ENCODE measurements at regions not wholly inside any gene's neighbourhood (a gene's known extent, or its start where the extent isn't known, plus 50 kb on each side); places are given as distances from the start of the nearest gene placed in this dataset.

GRCh38 chr16:86963600-86964575 lies 353.3 kb downstream of the C16orf95 start:
- Mint-ChIP-seq H3K27ac (no peak overlapping the region), H3K36me3 (no peaks in the 10 kb centered on the region), H3K9me3 (no peaks in the 10 kb centered on the region)
- no peak for ATAC-seq
- DNase-seq (ENCODE audit: low spot score in 2 of 2), result no peak

DNA sequence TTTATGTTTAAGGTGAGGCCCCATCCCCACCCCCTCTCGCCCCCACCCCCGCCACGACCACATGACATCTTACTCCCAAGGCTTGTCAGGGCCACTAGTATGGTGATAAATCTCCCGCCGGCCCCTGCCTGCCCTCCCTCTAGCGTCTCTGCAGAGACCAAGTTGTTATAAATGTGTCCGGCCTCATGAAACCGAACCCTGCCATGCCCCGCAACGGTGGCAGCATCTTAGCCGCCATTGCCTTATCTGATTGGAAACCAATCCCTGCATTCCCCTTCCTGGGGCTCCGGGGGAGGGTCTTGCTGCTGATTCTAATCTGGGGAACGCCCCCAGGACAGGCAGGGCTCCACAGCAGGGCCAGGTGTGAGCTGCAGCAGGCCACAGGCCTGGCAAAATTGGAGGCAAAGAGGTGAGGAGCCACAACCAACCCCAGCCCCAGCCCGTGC lies 352.4 kb downstream of the C16orf95 start:
- Mint-ChIP-seq H3K9me3 (no peaks in the 10 kb centered on the region), H3K36me3 (no peaks in the 10 kb centered on the region), H3K27ac (no peak overlapping the region)
- DNase-seq (ENCODE audit: low spot score in 2 of 2) (no peak), ATAC-seq (no peak)

DNA sequence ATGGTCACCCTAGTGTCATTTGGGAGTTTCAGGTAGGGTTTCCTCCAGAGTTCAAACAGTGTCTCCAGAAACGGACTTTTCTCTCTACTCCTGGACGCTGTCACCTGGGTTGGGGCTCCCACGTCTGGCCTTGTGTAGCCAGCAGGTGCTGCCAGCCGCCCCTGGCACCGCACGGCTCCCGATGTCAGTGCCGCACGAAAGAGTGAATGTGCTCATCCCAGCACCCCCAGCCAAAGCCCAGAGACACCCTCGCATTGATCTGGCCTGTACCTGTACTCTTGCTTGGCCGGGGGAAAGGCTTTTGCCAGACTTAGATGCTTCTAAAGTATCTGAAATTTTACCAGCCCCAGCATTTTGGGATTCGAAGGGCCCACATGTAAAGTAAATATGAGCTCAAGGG lies 351.9 kb downstream of the C16orf95 start:
- Mint-ChIP-seq H3K9me3 (no peaks in the 10 kb centered on the region), H3K27ac (no peak overlapping the region), H3K36me3 (no peaks in the 10 kb centered on the region)
- DNase-seq (ENCODE audit: low spot score in 2 of 2), result no peak
- no peak for ATAC-seq

DNA sequence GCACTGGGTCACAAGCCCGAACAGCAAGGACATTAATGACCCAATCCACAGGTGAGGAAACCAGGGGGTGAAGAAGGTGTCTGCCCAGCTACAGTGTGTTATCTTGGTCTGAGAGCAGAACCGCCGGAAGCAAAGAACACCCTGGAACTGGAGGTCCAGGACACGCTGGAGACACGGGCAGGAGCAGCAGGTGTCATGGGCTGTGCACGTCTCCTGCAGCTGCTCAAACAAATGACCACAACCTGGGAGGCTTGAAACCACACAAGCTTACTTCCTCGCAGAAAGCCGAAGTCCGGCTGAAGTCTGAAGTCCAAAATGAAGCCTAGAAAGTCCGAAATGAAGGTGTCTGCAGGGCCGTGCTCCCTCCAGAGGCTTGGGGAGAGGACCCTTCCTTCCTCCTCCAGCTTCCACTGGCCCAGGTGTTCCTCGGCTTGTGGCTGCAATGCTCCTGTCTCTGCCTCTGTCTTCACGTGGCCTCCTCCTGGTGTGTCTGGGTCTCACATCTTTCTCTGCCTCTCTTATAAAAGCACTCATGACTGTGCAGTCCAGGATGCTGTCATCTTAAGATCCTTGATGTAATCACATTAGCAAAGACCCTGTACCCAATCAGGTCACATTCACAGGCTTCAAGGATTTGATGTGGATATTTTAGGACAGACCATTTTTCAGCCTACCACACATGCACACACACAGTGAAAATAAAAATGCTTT lies 351.2 kb downstream of the C16orf95 start:
- no peak for ATAC-seq
- no peak for DNase-seq (ENCODE audit: low spot score in 2 of 2)
- H3K36me3 Mint-ChIP-seq, result no peaks in the 10 kb centered on the region
- H3K9me3 Mint-ChIP-seq, result no peaks in the 10 kb centered on the region
- H3K27ac Mint-ChIP-seq, result no peak overlapping the region

GRCh38 chr16:86966777-86967176 lies 350.4 kb downstream of the C16orf95 start:
- DNase-seq (ENCODE audit: low spot score in 2 of 2) (no peak), ATAC-seq (no peak)
- Mint-ChIP-seq H3K36me3 (no peaks in the 10 kb centered on the region), H3K27ac (no peak overlapping the region), H3K9me3 (no peaks in the 10 kb centered on the region)

- Mint-ChIP-seq H3K36me3 (no peaks in the 10 kb centered on the region), H3K27ac (no peak overlapping the region), H3K9me3 (no peaks in the 10 kb centered on the region)
- ATAC-seq (no peak), DNase-seq (ENCODE audit: low spot score in 2 of 2) (no peak)
These were observed 348.3 kb downstream of the C16orf95 start for GRCh38 chr16:86968866-86969265.

- ATAC-seq, result no peak
- H3K27ac Mint-ChIP-seq, result no peak overlapping the region
These were observed 347.5 kb downstream of the C16orf95 start for GRCh38 chr16:86969716-86970115.

GRCh38 chr16:86970279-86970678 lies 346.9 kb downstream of the C16orf95 start:
- DNase-seq (ENCODE audit: low spot score in 2 of 2), result no peak
- no peaks in the 10 kb centered on the region for H3K9me3 Mint-ChIP-seq
- H3K36me3 Mint-ChIP-seq, result no peaks in the 10 kb centered on the region
- no peak for ATAC-seq
- no peak overlapping the region for H3K27ac Mint-ChIP-seq

More at GRCh38 chr16:86969716-86970115, 347.5 kb downstream of the C16orf95 start:
- DNase-seq (ENCODE audit: low spot score in 2 of 2), result no peak
- no peaks in the 10 kb centered on the region for H3K36me3 Mint-ChIP-seq
- H3K9me3 Mint-ChIP-seq, result no peaks in the 10 kb centered on the region

DNA sequence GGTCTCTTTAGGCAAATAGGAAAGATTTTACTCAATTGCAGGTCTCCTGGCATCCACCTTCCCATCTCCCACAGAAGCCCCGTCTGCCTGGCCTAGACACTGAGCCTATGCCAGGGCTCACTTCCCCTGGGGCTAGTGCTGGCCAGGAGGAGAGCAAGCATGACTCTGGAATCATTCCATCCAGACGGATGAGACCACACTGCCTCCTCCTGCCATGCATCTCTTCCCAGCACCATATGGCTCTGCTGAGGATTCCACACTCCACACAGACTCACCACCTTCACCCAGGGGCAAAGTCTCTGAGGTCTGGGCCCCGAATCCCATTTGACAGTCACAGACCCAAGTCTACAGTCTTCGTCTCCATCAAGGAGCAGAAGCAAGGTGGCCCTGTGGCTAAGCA lies 346.5 kb downstream of the C16orf95 start:
- H3K36me3 Mint-ChIP-seq, result no peaks in the 10 kb centered on the region
- H3K9me3 Mint-ChIP-seq, result no peaks in the 10 kb centered on the region
- DNase-seq (ENCODE audit: low spot score in 2 of 2) (no peak), ATAC-seq (no peak)
- H3K27ac Mint-ChIP-seq, result no peak overlapping the region

GRCh38 chr16:86971251-86971650 lies 345.9 kb downstream of the C16orf95 start:
- ATAC-seq, result no peak
- H3K27ac Mint-ChIP-seq, result no peak overlapping the region
- H3K36me3 Mint-ChIP-seq, result no peaks in the 10 kb centered on the region
- DNase-seq (ENCODE audit: low spot score in 2 of 2), result no peak
- H3K9me3 Mint-ChIP-seq, result no peaks in the 10 kb centered on the region

- Mint-ChIP-seq H3K27ac (no peak overlapping the region), H3K36me3 (no peaks in the 10 kb centered on the region), H3K9me3 (no peaks in the 10 kb centered on the region)
- no peak for DNase-seq (ENCODE audit: low spot score in 2 of 2)
- no peak for ATAC-seq
These were observed 343.1 kb downstream of the C16orf95 start for GRCh38 chr16:86974120-86974519.

DNA sequence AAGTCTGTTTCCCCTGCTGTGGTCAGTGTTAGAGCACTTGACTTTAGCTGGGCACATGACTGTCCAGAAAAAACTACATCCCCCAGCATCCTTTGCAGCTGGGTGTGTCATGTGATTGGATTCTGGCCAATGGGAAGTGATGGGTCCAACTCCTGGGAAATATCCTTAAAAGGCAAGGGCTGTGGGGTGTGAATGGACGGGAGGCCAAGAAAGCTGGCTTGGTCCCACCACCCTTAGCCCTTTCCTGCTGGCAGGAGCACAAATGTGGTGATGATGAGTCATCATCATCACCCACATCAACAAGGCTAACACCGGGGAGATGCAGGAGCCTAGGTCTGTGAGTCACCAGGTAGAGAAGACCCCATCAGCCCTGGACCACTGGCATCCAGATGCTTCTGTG lies 341.7 kb downstream of the C16orf95 start:
- DNase-seq (ENCODE audit: low spot score in 2 of 2) (no peak), ATAC-seq (peak; percentile 33 to 49)
- H3K9me3 Mint-ChIP-seq, result no peaks in the 10 kb centered on the region
- H3K27ac Mint-ChIP-seq, result no peak overlapping the region
- no peaks in the 10 kb centered on the region for H3K36me3 Mint-ChIP-seq

- Mint-ChIP-seq H3K9me3 (no peaks in the 10 kb centered on the region), H3K36me3 (no peaks in the 10 kb centered on the region), H3K27ac (no peak overlapping the region)
- DNase-seq (ENCODE audit: low spot score in 2 of 2) (no peak), ATAC-seq (no peak)
These were observed 340.0 kb downstream of the C16orf95 start for GRCh38 chr16:86977076-86977676.

DNA sequence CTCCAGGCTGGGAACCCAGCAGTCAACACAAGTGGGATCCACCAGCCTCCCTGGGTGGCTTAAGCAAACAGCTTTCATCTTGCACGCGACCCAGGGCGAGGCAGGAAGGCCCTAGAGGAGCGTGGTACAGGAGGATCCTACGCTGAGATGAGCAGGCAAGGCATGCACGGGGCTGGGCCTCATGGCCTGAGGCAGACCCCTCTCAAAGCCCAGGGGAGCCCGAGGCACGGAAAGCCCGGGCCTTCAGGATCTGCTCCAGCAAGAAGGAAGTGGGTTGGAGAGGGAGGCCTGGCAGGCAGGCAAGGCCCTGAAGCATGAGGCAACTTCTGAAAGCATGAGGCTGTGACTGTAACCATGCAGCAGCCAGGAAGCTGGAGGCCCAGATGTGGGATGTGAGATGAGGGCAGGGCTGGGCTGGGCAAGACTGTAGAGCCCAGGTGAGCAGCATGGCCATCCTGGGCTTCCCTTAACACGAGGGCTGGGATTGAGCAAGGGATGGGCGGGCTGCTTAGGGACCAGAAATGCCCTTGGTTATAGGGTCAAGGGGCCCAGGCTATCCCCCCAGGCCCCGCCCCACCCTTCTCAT lies 338.7 kb downstream of the C16orf95 start:
- DNase-seq (ENCODE audit: low spot score in 2 of 2) (no peak), ATAC-seq (no peak)
- H3K27ac Mint-ChIP-seq, result no peak overlapping the region
- no peaks in the 10 kb centered on the region for H3K36me3 Mint-ChIP-seq
- H3K9me3 Mint-ChIP-seq, result no peaks in the 10 kb centered on the region

- DNase-seq (ENCODE audit: low spot score in 2 of 2) (no peak), ATAC-seq (no peak)
- no peak overlapping the region for H3K27ac Mint-ChIP-seq
- no peaks in the 10 kb centered on the region for H3K36me3 Mint-ChIP-seq
- H3K9me3 Mint-ChIP-seq, result no peaks in the 10 kb centered on the region
These were observed 338.1 kb downstream of the C16orf95 start for GRCh38 chr16:86979061-86979460.

DNA sequence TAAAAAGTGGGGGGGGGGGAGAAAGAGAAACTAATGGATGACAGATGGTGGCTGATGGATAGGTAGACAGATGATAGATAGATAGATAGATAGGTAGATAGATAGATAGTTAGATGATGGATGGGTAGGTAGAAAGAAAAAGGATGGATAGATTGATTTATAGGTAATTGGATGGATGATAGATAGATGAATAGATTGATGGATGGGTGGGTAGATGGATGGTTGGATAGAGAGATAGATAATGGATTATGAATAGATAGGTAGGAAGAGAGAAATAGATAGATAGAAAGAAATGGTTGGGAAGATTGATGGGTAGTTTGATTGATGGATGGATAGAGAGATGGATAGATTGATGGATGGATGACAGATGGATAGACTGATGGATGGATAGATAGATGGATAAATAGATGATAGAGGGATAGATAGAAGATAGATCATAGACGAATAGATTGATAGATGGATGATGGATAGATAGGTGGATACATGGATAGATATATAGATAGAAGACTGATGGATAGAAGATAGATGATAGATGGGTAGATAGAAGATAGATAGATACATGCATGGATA lies 337.1 kb downstream of the C16orf95 start:
- DNase-seq (ENCODE audit: low spot score in 2 of 2), result no peak
- H3K9me3 Mint-ChIP-seq, result no peaks in the 10 kb centered on the region
- ATAC-seq, result no peak
- H3K36me3 Mint-ChIP-seq, result no peaks in the 10 kb centered on the region
- H3K27ac Mint-ChIP-seq, result no peak overlapping the region

- no peak for ATAC-seq
- Mint-ChIP-seq H3K36me3 (no peaks in the 10 kb centered on the region), H3K27ac (no peak overlapping the region), H3K9me3 (no peaks in the 10 kb centered on the region)
- DNase-seq (ENCODE audit: low spot score in 2 of 2), result no peak
These were observed 336.5 kb downstream of the C16orf95 start for GRCh38 chr16:86980644-86981043.

All from activated naive CD4-positive, alpha-beta T cell treated with anti-CD3 and anti-CD28 coated beads, Interleukin-2, amount 50 U/mL, for 72 hours (primary cell).